Stimulated activated naive CD8-positive, alpha-beta T cell treated with anti-CD3 and anti-CD28 coated beads, Interleukin-15, Interleukin-2, amounts not matched to agents 100 U/mL and 50 U/mL, for 24 hours (primary cell): ENCODE measurements at regions not wholly inside any gene's neighbourhood (a gene's known extent, or its start where the extent isn't known, plus 50 kb on each side); places are given as distances from the start of the nearest gene placed in this dataset.

Experiments used
- ATAC-seq: fragments of 150-1000 bp; cut with Tn5 transposase; one replicate; pipeline ENCODE4 v1.10.0; 2021
- DNase-seq: peaks from one replicate; pipeline ENCODE4 v3.0.0; 2021

GRCh38 chr10:5310914-5311313 is 53.9 kb upstream of the UCN3 start:
- ATAC-seq: no peak

GRCh38 chr10:5311617-5312016 is 53.1 kb upstream of the UCN3 start:
- no peak for ATAC-seq
- no peak for DNase-seq

More at GRCh38 chr10:5310914-5311313, 53.9 kb upstream of the UCN3 start:
- no peak for DNase-seq

GRCh38 chr10:5314840-5315239 is 49.9 kb upstream of the UCN3 start:
- DNase-seq: no peak
- no peak for ATAC-seq
